ENCODE measurements at regions not wholly inside any gene's neighbourhood (a gene's known extent, or its start where the extent isn't known, plus 50 kb on each side); places are given as distances from the start of the nearest gene placed in this dataset.
A peak's percentile ranks its signal among the peaks of the same experiment; 100 is the strongest.

- 64% methylated on average over 11 of the region's 11 CpGs for WGBS (ENCODE audit: missing lambda C conversion rate)
- no peaks in the 10 kb centered on the region for H3K9me3 ChIP-seq
- H3K4me2 ChIP-seq, result no peak overlapping the region
- DNase-seq (ENCODE audit: low read depth in 1 of 2, low spot score in 1 of 2), result no peak
- ChIA-PET CTCF (interaction anchor here (0.9 to 1.7 kb wide), 2 partner anchors 25 to 81 kb away, joined by 3 to 4 read pairs; no protein-coding TSS in a partner anchor), POLR2A (no interaction called here)
- H3K4me1 ChIP-seq, result no peaks in the 10 kb centered on the region
- FAIRE-seq, result no peak
- H3K27ac ChIP-seq, result no peak overlapping the region
- H3K4me3 ChIP-seq, result no peak overlapping the region
- ATAC-seq, result peak in 1 of 2 experiments; percentile 51; a peak in 1 of 6 replicates
- TF ChIP-seq SMC3 (IDR thresholded peaks at IDR 0.05) (no peak), FOSL2 (IDR thresholded peaks at IDR 0.05) (no peak), FOSL2 (CRISPR knock-in tag; IDR thresholded peaks at IDR 0.05) (no peak), CHD2 (IDR thresholded peaks at IDR 0.05; ENCODE audit: low read length, partially characterized antibody) (no peak), RFX5 (IDR thresholded peaks at IDR 0.05) (no peak), ATOH8 (CRISPR knock-in tag; IDR thresholded peaks at IDR 0.05; ENCODE audit: low read depth) (no peak), CTCF (IDR thresholded peaks at IDR 0.05) (no peak), KDM1A (IDR thresholded peaks at IDR 0.05; ENCODE audit: low read depth) (no peak), BHLHE40 (IDR thresholded peaks at IDR 0.05; ENCODE audit: low read depth, low read length) (no peak), ZFP36 (IDR thresholded peaks at IDR 0.05; ENCODE audit: borderline replicate concordance, partially characterized antibody) (no peak), EP300 (IDR thresholded peaks at IDR 0.05) (no peak), CHD4 (IDR thresholded peaks at IDR 0.05; ENCODE audit: borderline replicate concordance) (no peak), NFE2L2 (conservative IDR thresholded peaks at IDR 0.05; ENCODE audit: low read length) (no peak), EHF (CRISPR knock-in tag; IDR thresholded peaks at IDR 0.05) (no peak), PBX3 (IDR thresholded peaks at IDR 0.05) (no peak), RCOR1 (IDR thresholded peaks at IDR 0.05; ENCODE audit: low read depth, low read length) (no peak), RAD21 (conservative IDR thresholded peaks at IDR 0.05 in 1 of 2, IDR thresholded peaks at IDR 0.05 in 1 of 2) (no peak), BCL3 (IDR thresholded peaks at IDR 0.05) (no peak), GATA3 (IDR thresholded peaks at IDR 0.05; ENCODE audit: borderline replicate concordance) (no peak), ZSCAN20 (CRISPR knock-in tag; IDR thresholded peaks at IDR 0.05) (no peak), USF2 (IDR thresholded peaks at IDR 0.05) (no peak)
Measured at GRCh38 chr9:38309324-38310195, 82.9 kb upstream of the ALDH1B1 start.

- no peaks in the 10 kb centered on the region for H3K9me3 ChIP-seq
- no peak overlapping the region for H3K27ac ChIP-seq
- CTCF ChIA-PET, result no interaction called here
- WGBS (ENCODE audit: missing lambda C conversion rate), result 70% methylated on average over 4 of the region's 4 CpGs
- POLR2A ChIA-PET, result no interaction called here
- ATAC-seq (no peak), FAIRE-seq (no peak), DNase-seq (ENCODE audit: low read depth in 1 of 2, low spot score in 1 of 2) (no peak)
- no peaks in the 10 kb centered on the region for H3K4me1 ChIP-seq
- TF ChIP-seq PHF8 (IDR thresholded peaks at IDR 0.05; ENCODE audit: borderline replicate concordance, low read depth) (no peak), SREBF2 (IDR thresholded peaks at IDR 0.05) (no peak), SMC3 (IDR thresholded peaks at IDR 0.05) (no peak), POLR2A (IDR thresholded peaks at IDR 0.05; ENCODE audit: low read length) (no peak)
- no peak overlapping the region for H3K4me3 ChIP-seq
- no peak overlapping the region for H3K4me2 ChIP-seq
Measured at GRCh38 chr9:38308136-38308535, 84.4 kb upstream of the ALDH1B1 start.

Measured in A549 (cell line).